ENCODE measurements at regions not wholly inside any gene's neighbourhood (a gene's known extent, or its start where the extent isn't known, plus 50 kb on each side); places are given as distances from the start of the nearest gene placed in this dataset.
"Not testable (repeated sequence)": the region's sequence is repeated elsewhere in the genome, so short reads cannot be mapped to it uniquely, and the experiment has no call there.

- in situ Hi-C loops (cut with MboI; ENCODE audit: low pct_unique_long_range_greater_than_20kb, low sequenced_read_pairs), result no loop called here
Observed at GRCh38 chr13:85562282-85562681, 236.9 kb downstream of the SLITRK6 start.

GRCh38 chr13:85557691-85558467 lies 241.3 kb downstream of the SLITRK6 start:
- no peak for DNase-seq
- in situ Hi-C loops (cut with MboI; ENCODE audit: low pct_unique_long_range_greater_than_20kb, low sequenced_read_pairs), result no loop called here

More at GRCh38 chr13:85562282-85562681, 236.9 kb downstream of the SLITRK6 start:
- no peak for DNase-seq

GRCh38 chr13:85551012-85551411 lies 248.2 kb downstream of the SLITRK6 start:
- in situ Hi-C loops (cut with MboI; ENCODE audit: low pct_unique_long_range_greater_than_20kb, low sequenced_read_pairs), result no loop called here
- no peak for DNase-seq

GRCh38 chr13:85549819-85550218 lies 249.4 kb downstream of the SLITRK6 start:
- no peak for DNase-seq
- in situ Hi-C loops (cut with MboI; ENCODE audit: low pct_unique_long_range_greater_than_20kb, low sequenced_read_pairs), result no loop called here

GRCh38 chr13:85548845-85549244 lies 250.4 kb downstream of the SLITRK6 start:
- DNase-seq; in situ Hi-C loops (cut with MboI; ENCODE audit: low pct_unique_long_range_greater_than_20kb, low sequenced_read_pairs): not testable (repeated sequence)

GRCh38 chr13:85545771-85546170 lies 253.4 kb downstream of the SLITRK6 start:
- no peak for DNase-seq
- in situ Hi-C loops (cut with MboI; ENCODE audit: low pct_unique_long_range_greater_than_20kb, low sequenced_read_pairs), result no loop called here

- no peak for DNase-seq
- in situ Hi-C loops (cut with MboI; ENCODE audit: low pct_unique_long_range_greater_than_20kb, low sequenced_read_pairs), result no loop called here
Observed at GRCh38 chr13:85544756-85545155, 254.5 kb downstream of the SLITRK6 start.

- in situ Hi-C loops (cut with MboI; ENCODE audit: low pct_unique_long_range_greater_than_20kb, low sequenced_read_pairs), result no loop called here
- DNase-seq, result no peak
Observed at GRCh38 chr13:85543144-85543543, 256.1 kb downstream of the SLITRK6 start.

GRCh38 chr13:85541476-85541875 lies 257.7 kb downstream of the SLITRK6 start:
- in situ Hi-C loops (cut with MboI; ENCODE audit: low pct_unique_long_range_greater_than_20kb, low sequenced_read_pairs), result no loop called here
- DNase-seq, result no peak

- in situ Hi-C loops (cut with MboI; ENCODE audit: low pct_unique_long_range_greater_than_20kb, low sequenced_read_pairs), result no loop called here
- no peak for DNase-seq
Observed at GRCh38 chr13:85538957-85539356, 260.3 kb downstream of the SLITRK6 start.

- in situ Hi-C loops (cut with MboI; ENCODE audit: low pct_unique_long_range_greater_than_20kb, low sequenced_read_pairs), result no loop called here
- no peak for DNase-seq
Observed at GRCh38 chr13:85537601-85538000, 261.6 kb downstream of the SLITRK6 start.

- in situ Hi-C loops (cut with MboI; ENCODE audit: low pct_unique_long_range_greater_than_20kb, low sequenced_read_pairs), result no loop called here
Observed at GRCh38 chr13:85536706-85537105, 262.5 kb downstream of the SLITRK6 start.

GRCh38 chr13:85535316-85536084 lies 263.7 kb downstream of the SLITRK6 start:
- no peak for DNase-seq
- in situ Hi-C loops (cut with MboI; ENCODE audit: low pct_unique_long_range_greater_than_20kb, low sequenced_read_pairs), result no loop called here

More at GRCh38 chr13:85536706-85537105, 262.5 kb downstream of the SLITRK6 start:
- DNase-seq, result no peak

GRCh38 chr13:85533911-85534310 lies 265.3 kb downstream of the SLITRK6 start:
- in situ Hi-C loops (cut with MboI; ENCODE audit: low pct_unique_long_range_greater_than_20kb, low sequenced_read_pairs), result no loop called here
- no peak for DNase-seq

GRCh38 chr13:85529218-85529594 lies 270.0 kb downstream of the SLITRK6 start:
- in situ Hi-C loops (cut with MboI; ENCODE audit: low pct_unique_long_range_greater_than_20kb, low sequenced_read_pairs), result no loop called here
- no peak for DNase-seq

- in situ Hi-C loops (cut with MboI; ENCODE audit: low pct_unique_long_range_greater_than_20kb, low sequenced_read_pairs), result no loop called here
- DNase-seq, result no peak
Observed at GRCh38 chr13:85528491-85529217, 270.6 kb downstream of the SLITRK6 start.

GRCh38 chr13:85527316-85527715 lies 271.9 kb downstream of the SLITRK6 start:
- DNase-seq, result no peak
- in situ Hi-C loops (cut with MboI; ENCODE audit: low pct_unique_long_range_greater_than_20kb, low sequenced_read_pairs), result no loop called here

GRCh38 chr13:85525411-85525810 lies 273.8 kb downstream of the SLITRK6 start:
- DNase-seq, result no peak
- in situ Hi-C loops (cut with MboI; ENCODE audit: low pct_unique_long_range_greater_than_20kb, low sequenced_read_pairs), result no loop called here

- DNase-seq, result no peak
- in situ Hi-C loops (cut with MboI; ENCODE audit: low pct_unique_long_range_greater_than_20kb, low sequenced_read_pairs), result no loop called here
Observed at GRCh38 chr13:85521657-85522056, 277.6 kb downstream of the SLITRK6 start.

- no peak for DNase-seq
- in situ Hi-C loops (cut with MboI; ENCODE audit: low pct_unique_long_range_greater_than_20kb, low sequenced_read_pairs), result no loop called here
Observed at GRCh38 chr13:85520445-85520844, 278.8 kb downstream of the SLITRK6 start.

Data from KBM-7 (cell line).